ENCODE measurements at regions not wholly inside any gene's neighbourhood (a gene's known extent, or its start where the extent isn't known, plus 50 kb on each side); places are given as distances from the start of the nearest gene placed in this dataset.

DNA sequence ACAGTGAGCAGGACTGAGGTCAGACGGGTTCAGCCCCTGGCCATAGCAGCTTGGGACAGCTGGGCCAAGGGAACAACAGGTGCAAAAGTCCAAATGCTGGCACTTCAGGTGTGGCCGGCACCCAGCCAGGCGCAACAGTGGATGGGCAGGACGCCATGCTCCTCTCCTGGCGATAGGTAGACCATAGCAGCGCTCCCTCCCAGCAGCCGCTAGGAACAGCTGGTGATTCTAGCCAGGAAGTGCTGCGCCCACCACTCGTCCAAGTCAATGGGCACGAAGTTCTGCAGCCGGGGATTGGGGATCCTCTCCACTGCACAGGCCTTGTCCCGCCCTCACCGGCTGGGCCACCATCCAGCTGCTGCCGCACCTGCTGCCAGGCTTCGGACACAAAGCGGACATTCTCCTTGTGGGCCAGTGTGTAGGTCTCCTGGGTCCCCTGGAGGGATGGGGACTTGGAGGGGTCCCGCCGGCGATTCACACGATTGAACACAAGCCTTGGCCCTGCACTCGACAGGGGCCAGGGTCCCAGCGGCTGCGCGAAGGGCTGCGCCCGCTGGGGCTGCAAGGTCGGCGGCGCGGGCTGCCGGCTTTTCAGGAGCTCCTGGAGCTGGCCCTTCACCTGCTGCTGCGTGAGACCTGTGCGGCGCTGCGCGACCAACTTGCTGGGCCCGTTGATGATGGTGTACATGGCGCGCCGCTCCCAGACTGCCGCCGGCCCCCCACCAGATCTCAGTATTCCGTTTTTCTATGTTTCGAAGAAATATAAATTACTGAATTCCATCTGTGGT is 227.5 kb upstream of the STK26 start:
- no peak for TF ChIP-seq SPI1 (IDR thresholded peaks at IDR 0.05; ENCODE audit: borderline replicate concordance, low read depth)
- TF ChIP-seq POLR2AphosphoS5 (IDR thresholded peaks at IDR 0.05; ENCODE audit: low read depth): no peak
- TF ChIP-seq, protein P1, sequence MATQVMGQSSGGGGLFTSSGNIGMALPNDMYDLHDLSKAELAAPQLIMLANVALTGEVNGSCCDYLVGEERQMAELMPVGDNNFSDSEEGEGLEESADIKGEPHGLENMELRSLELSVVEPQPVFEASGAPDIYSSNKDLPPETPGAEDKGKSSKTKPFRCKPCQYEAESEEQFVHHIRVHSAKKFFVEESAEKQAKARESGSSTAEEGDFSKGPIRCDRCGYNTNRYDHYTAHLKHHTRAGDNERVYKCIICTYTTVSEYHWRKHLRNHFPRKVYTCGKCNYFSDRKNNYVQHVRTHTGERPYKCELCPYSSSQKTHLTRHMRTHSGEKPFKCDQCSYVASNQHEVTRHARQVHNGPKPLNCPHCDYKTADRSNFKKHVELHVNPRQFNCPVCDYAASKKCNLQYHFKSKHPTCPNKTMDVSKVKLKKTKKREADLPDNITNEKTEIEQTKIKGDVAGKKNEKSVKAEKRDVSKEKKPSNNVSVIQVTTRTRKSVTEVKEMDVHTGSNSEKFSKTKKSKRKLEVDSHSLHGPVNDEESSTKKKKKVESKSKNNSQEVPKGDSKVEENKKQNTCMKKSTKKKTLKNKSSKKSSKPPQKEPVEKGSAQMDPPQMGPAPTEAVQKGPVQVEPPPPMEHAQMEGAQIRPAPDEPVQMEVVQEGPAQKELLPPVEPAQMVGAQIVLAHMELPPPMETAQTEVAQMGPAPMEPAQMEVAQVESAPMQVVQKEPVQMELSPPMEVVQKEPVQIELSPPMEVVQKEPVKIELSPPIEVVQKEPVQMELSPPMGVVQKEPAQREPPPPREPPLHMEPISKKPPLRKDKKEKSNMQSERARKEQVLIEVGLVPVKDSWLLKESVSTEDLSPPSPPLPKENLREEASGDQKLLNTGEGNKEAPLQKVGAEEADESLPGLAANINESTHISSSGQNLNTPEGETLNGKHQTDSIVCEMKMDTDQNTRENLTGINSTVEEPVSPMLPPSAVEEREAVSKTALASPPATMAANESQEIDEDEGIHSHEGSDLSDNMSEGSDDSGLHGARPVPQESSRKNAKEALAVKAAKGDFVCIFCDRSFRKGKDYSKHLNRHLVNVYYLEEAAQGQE (IDR thresholded peaks at IDR 0.05; ENCODE audit: insufficient replicate concordance, low read depth): no peak
- no peak for TF ChIP-seq GABPA (IDR thresholded peaks at IDR 0.05; ENCODE audit: low read depth)
- no peak for TF ChIP-seq CTCF (IDR thresholded peaks at IDR 0.05; ENCODE audit: insufficient read depth, low read length)
- no peak overlapping the region for H3K4me3 ChIP-seq (replicated peaks; ENCODE audit: insufficient read depth, low read length)
- DNase-seq (ENCODE audit: low read depth in 1 of 2, low spot score in 1 of 2): no peak
- H3K27ac ChIP-seq (replicated peaks): no peak overlapping the region
- H3K27me3 ChIP-seq (ENCODE audit: insufficient read depth, poor library complexity, severe bottlenecking): no peaks in the 10 kb centered on the region

GRCh38 chrX:131801066-131801465 is 222.0 kb upstream of the STK26 start:
- Histone ChIP-seq H3K27ac (replicated peaks) (no peak overlapping the region), H3K4me3 (replicated peaks; ENCODE audit: insufficient read depth, low read length) (no peak overlapping the region), H3K27me3 (ENCODE audit: insufficient read depth, poor library complexity, severe bottlenecking) (no peaks in the 10 kb centered on the region)
- no peak for DNase-seq (ENCODE audit: low read depth in 1 of 2, low spot score in 1 of 2)
- TF ChIP-seq, protein P1 (IDR thresholded peaks at IDR 0.05; ENCODE audit: insufficient replicate concordance, low read depth): no peak
- TF ChIP-seq CTCF (IDR thresholded peaks at IDR 0.05; ENCODE audit: insufficient read depth, low read length): no peak
- no peak for TF ChIP-seq SPI1 (IDR thresholded peaks at IDR 0.05; ENCODE audit: borderline replicate concordance, low read depth)
- TF ChIP-seq POLR2AphosphoS5 (IDR thresholded peaks at IDR 0.05; ENCODE audit: low read depth): no peak
- no peak for TF ChIP-seq GABPA (IDR thresholded peaks at IDR 0.05; ENCODE audit: low read depth)

DNA sequence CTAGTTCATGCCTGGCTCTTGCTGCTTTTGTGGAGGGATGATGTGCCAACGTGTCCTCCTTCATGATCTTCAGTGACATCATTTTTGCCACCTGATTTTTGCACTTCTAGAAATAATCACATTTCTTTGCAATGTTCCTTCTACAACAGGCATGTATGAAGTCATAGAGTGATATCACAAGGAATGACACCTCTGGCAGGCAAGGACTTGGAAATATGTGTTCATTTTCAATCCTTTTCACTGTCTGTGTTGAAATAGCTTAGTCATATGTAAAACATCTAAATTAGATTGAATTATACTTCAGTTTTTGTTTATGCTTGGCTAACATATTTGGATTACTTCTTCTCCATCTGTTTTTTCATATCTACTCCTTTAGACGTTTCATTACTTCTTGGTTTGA is 221.2 kb upstream of the STK26 start:
- Histone ChIP-seq H3K4me3 (replicated peaks; ENCODE audit: insufficient read depth, low read length) (no peak overlapping the region), H3K27ac (replicated peaks) (no peak overlapping the region), H3K27me3 (ENCODE audit: insufficient read depth, poor library complexity, severe bottlenecking) (no peaks in the 10 kb centered on the region)
- no peak for DNase-seq (ENCODE audit: low read depth in 1 of 2, low spot score in 1 of 2)
- TF ChIP-seq, protein P1 (IDR thresholded peaks at IDR 0.05; ENCODE audit: insufficient replicate concordance, low read depth): no peak
